Endothelial cell of umbilical vein (primary cell): ENCODE measurements at regions not wholly inside any gene's neighbourhood (a gene's known extent, or its start where the extent isn't known, plus 50 kb on each side); places are given as distances from the start of the nearest gene placed in this dataset.

Experiments
- BruUV-seq: library from RNA; stranded (reverse); fragments of 400-500 nt; replicated peaks from 2 replicates; lab custom pipeline; 2021; lab: Mats Ljungman, UMichigan
- CTCF ChIA-PET: fragments of 300-600, 350-600 bp; sonication (Branson Sonifier 250); formaldehyde crosslinking; loops from one replicate; lab custom pipeline; 2021; ENCODE audit warnings: antibody characterized with exemption, inconsistent platforms; lab: Charles Lee
- POLR2A ChIA-PET: fragments of 300-600, 350-600 bp; sonication (Branson Sonifier 250); formaldehyde crosslinking; loops from one replicate; lab custom pipeline; 2021; ENCODE audit warnings: antibody characterized with exemption, inconsistent platforms; lab: Charles Lee
- DNase-seq: peaks from one replicate; pipeline ENCODE4 v3.0.0-alpha.2; 2011; ENCODE audit warnings: low read depth, low spot score
- FAIRE-seq: peaks from 2 replicates; lab custom pipeline; 2011; peaks lifted over from hg19 to GRCh38; lab: Jason Lieb, UNC
- H2AFZ ChIP-seq: 2 replicates; pipeline ENCODE4 v1.6.0; 2012; ENCODE audit warnings: low read depth, low read length, control low read depth, inconsistent platforms
- H3K27ac ChIP-seq: 2 replicates; pipeline ENCODE4 v1.5.1; 2011; ENCODE audit warnings: low read depth, mild to moderate bottlenecking, control low read depth, low read length, moderate library complexity; ENCODE audit not compliant: insufficient read depth
- H3K27me3 ChIP-seq, 2 experiments: 2 replicates each; pipeline versions ENCODE4 v1.6.0 to v1.6.1; 2011; ENCODE audit warnings: low read length in 2 of 2, mixed read lengths in 1 of 2; ENCODE audit not compliant: control insufficient read depth in 2 of 2, insufficient read depth in 2 of 2
- H3K36me3 ChIP-seq, 2 experiments: 2 replicates in 1 of 2; 3 replicates in 1 of 2; pipeline ENCODE4 v1.5.1; 2011; ENCODE audit warnings: low read length in 2 of 2, mild to moderate bottlenecking in 1 of 2, moderate library complexity in 1 of 2; ENCODE audit not compliant: control insufficient read depth in 2 of 2, insufficient read depth in 2 of 2; ENCODE audit errors: extremely low read depth in 1 of 2
- H3K4me1 ChIP-seq: 3 replicates; pipeline ENCODE4 v1.5.1; 2011; ENCODE audit warnings: mild to moderate bottlenecking, low read length; ENCODE audit not compliant: control insufficient read depth, insufficient read depth; ENCODE audit errors: extremely low read depth
- H3K4me2 ChIP-seq: 2 replicates; pipeline ENCODE4 v1.6.1; 2011; ENCODE audit warnings: low read length, control low read depth, mixed read lengths; ENCODE audit not compliant: insufficient read depth
- H3K4me3 ChIP-seq, 3 experiments: fragments of 200-600 bp in 1 of 3; sonication (generic), shearing (Covaris generic) in 1 of 3; replicated peaks in 1 of 3; 2 replicates each; pipeline ENCODE4 v1.5.1; 2011 to 2016; ENCODE audit warnings: control low read depth in 3 of 3, low read length in 3 of 3, mild to moderate bottlenecking in 2 of 3, inconsistent platforms in 1 of 3, low read depth in 1 of 3, moderate library complexity in 1 of 3; ENCODE audit not compliant: insufficient read depth in 1 of 3
- H3K79me2 ChIP-seq: 2 replicates; pipeline ENCODE4 v1.6.0; 2012; ENCODE audit warnings: low read length, inconsistent platforms; ENCODE audit not compliant: control insufficient read depth, insufficient read depth
- H3K9ac ChIP-seq: replicated peaks from 2 replicates; pipeline ENCODE3; 2011; ENCODE audit warnings: low read length, control low read depth; ENCODE audit not compliant: insufficient read depth; ENCODE audit errors: extremely low read depth
- H3K9me1 ChIP-seq: replicated peaks from 3 replicates; pipeline ENCODE4 v1.6.0; 2011; ENCODE audit warnings: mild to moderate bottlenecking, low read length; ENCODE audit not compliant: control insufficient read depth, insufficient read depth; ENCODE audit errors: extremely low read depth
- H3K9me3 ChIP-seq: replicated peaks from 2 replicates; pipeline ENCODE4 v1.5.1; 2012; ENCODE audit warnings: low read length, inconsistent platforms; ENCODE audit not compliant: control insufficient read depth, insufficient read depth
- H4K20me1 ChIP-seq: replicated peaks from 2 replicates; pipeline ENCODE3; 2011; ENCODE audit warnings: mild to moderate bottlenecking, low read length; ENCODE audit not compliant: control insufficient read depth, insufficient read depth; ENCODE audit errors: extremely low read depth
- EZH2 ChIP-seq: IDR thresholded peaks from 2 replicates; pipeline ENCODE4 v1.6.1; 2012; ENCODE audit warnings: borderline replicate concordance, low read depth, mild to moderate bottlenecking, moderate library complexity, low read length, inconsistent platforms; ENCODE audit not compliant: severe bottlenecking
- FOS ChIP-seq: IDR thresholded peaks from 2 replicates; pipeline ENCODE4 v1.6.1; 2011; ENCODE audit warnings: mild to moderate bottlenecking, low read length, moderate library complexity, borderline replicate concordance; ENCODE audit not compliant: insufficient read depth
- GATA2 ChIP-seq: IDR thresholded peaks from 2 replicates; pipeline ENCODE4 v1.7.0; 2011; ENCODE audit warnings: low read depth, mild to moderate bottlenecking, moderate library complexity, mixed read lengths, low read length; ENCODE audit not compliant: insufficient read length, insufficient read depth
- JUN ChIP-seq: IDR thresholded peaks from 2 replicates; pipeline ENCODE4 v1.6.1; 2011; ENCODE audit warnings: borderline replicate concordance, low read depth; ENCODE audit not compliant: insufficient read length, insufficient read depth
- MYC ChIP-seq: IDR thresholded peaks from one replicate; pipeline ENCODE4 v1.6.1; 2011; ENCODE audit warnings: mild to moderate bottlenecking, low read depth, low read length
- POLR2A ChIP-seq: IDR thresholded peaks from 2 replicates; pipeline ENCODE4 v1.6.1; 2012; ENCODE audit warnings: low read depth, mild to moderate bottlenecking, control low read depth, low read length
- POLR2AphosphoS5 ChIP-seq: IDR thresholded peaks from 2 replicates; pipeline ENCODE4 v1.6.1; 2012; ENCODE audit warnings: low read depth, mild to moderate bottlenecking, control low read depth, low read length, moderate library complexity; ENCODE audit not compliant: insufficient read depth
- dilution Hi-C: fragments of 300-500 bp; cut with MboI; formaldehyde crosslinking; loops from one replicate; pipeline ENCODE4 v1.15.0; 2019; ENCODE audit warnings: low sequenced_read_pairs; ENCODE audit not compliant: extremely low pct_ligation_motif_present
- intact Hi-C: fragments of 100-400 bp; cut with micrococcal nuclease; formaldehyde crosslinking; loops from one replicate; pipeline ENCODE4 v1.10.0; 2022
- TF ChIP-seq, protein P1 (sequence below): IDR thresholded peaks from 2 replicates; pipeline ENCODE4 v1.6.1; 2011; ENCODE audit not compliant: insufficient read depth, insufficient read length
- TF ChIP-seq, protein P2 (sequence below), 2 donors: IDR thresholded peaks; 1 replicate in 1 of 2; 2 replicates in 1 of 2; pipeline ENCODE4 v1.5.1; 2011; ENCODE audit warnings: low read length in 2 of 2, mild to moderate bottlenecking in 2 of 2, moderate library complexity in 2 of 2, control low read depth in 1 of 2, inconsistent platforms in 1 of 2, low read depth in 1 of 2; ENCODE audit not compliant: insufficient read depth in 1 of 2; ENCODE audit errors: extremely low read depth in 1 of 2

DNA sequence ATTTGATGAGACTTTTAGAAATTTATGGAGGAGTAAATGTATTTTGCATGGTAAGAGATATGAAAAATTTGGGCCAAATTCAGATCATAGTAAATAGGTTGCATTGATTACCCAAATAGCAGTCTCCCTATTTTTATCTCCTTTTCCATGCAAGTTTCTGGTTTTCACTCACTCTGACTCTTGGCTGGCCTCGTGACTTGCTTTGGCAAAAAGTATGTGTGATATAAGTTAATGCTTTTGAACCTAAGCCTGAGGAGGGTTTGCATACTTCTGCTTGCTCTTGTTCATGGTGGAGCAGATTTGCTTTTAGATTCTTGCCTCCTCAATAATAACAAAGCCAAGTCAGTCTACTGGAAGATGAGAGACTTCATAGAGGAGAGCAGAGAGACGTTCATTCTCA lies 1045.9 kb upstream of the CDH8 start:
- H3K27me3 ChIP-seq = no peaks in the 10 kb centered on the region
- H3K79me2 ChIP-seq = no peaks in the 10 kb centered on the region
- no peaks in the 10 kb centered on the region for H3K9me1 ChIP-seq
- ChIA-PET POLR2A (no interaction called here), CTCF (no interaction called here)
- H3K9me3 ChIP-seq = no peaks in the 10 kb centered on the region
- H3K4me3 ChIP-seq = no peak overlapping the region
- no peaks in the 10 kb centered on the region for H4K20me1 ChIP-seq
- H3K27ac ChIP-seq = no peak overlapping the region
- H2AFZ ChIP-seq = no peak overlapping the region
- TF ChIP-seq GATA2 (no peak), POLR2AphosphoS5 (no peak), POLR2A (no peak), FOS (no peak), JUN (no peak), MYC (no peak), EZH2 (no peak)
- TF ChIP-seq, protein P1, sequence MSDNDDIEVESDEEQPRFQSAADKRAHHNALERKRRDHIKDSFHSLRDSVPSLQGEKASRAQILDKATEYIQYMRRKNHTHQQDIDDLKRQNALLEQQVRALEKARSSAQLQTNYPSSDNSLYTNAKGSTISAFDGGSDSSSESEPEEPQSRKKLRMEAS = no peak
- TF ChIP-seq, protein P2, sequence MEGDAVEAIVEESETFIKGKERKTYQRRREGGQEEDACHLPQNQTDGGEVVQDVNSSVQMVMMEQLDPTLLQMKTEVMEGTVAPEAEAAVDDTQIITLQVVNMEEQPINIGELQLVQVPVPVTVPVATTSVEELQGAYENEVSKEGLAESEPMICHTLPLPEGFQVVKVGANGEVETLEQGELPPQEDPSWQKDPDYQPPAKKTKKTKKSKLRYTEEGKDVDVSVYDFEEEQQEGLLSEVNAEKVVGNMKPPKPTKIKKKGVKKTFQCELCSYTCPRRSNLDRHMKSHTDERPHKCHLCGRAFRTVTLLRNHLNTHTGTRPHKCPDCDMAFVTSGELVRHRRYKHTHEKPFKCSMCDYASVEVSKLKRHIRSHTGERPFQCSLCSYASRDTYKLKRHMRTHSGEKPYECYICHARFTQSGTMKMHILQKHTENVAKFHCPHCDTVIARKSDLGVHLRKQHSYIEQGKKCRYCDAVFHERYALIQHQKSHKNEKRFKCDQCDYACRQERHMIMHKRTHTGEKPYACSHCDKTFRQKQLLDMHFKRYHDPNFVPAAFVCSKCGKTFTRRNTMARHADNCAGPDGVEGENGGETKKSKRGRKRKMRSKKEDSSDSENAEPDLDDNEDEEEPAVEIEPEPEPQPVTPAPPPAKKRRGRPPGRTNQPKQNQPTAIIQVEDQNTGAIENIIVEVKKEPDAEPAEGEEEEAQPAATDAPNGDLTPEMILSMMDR (IDR thresholded peaks at IDR 0.05; ENCODE audit: extremely low read depth in 1 of 2, insufficient read depth in 1 of 2, low read depth in 1 of 2, low read length in 2 of 2) = no peak
- no peaks in the 10 kb centered on the region for H3K36me3 ChIP-seq
- no peaks in the 10 kb centered on the region for H3K4me1 ChIP-seq
- FAIRE-seq (no peak), DNase-seq (no peak)
- intact Hi-C loops (no loop called here), dilution Hi-C loops (no loop called here)
- H3K9ac ChIP-seq = no peak overlapping the region
- H3K4me2 ChIP-seq = no peak overlapping the region
- no TSS peak for BruUV-seq
